MV-4-11 (cell line): ENCODE measurements at regions not wholly inside any gene's neighbourhood (a gene's known extent, or its start where the extent isn't known, plus 50 kb on each side); places are given as distances from the start of the nearest gene placed in this dataset.
A peak's percentile ranks its signal among the peaks of the same experiment; 100 is the strongest.
"Not testable (repeated sequence)": the region's sequence is repeated elsewhere in the genome, so short reads cannot be mapped to it uniquely, and the experiment has no call there.

Source experiments
- DNase-seq: peaks from one replicate; lab custom pipeline; 2025; lab: John Stamatoyannopoulos, UW

GRCh38 chr3:86887876-86888275 lies 103.1 kb downstream of the VGLL3 start:
- DNase-seq, result no peak

- DNase-seq, result no peak
These were observed 110.9 kb downstream of the VGLL3 start for GRCh38 chr3:86880066-86880465.

GRCh38 chr3:86876504-86877181 lies 114.3 kb downstream of the VGLL3 start:
- DNase-seq, result not testable (repeated sequence)

GRCh38 chr3:86874790-86875189 lies 116.2 kb downstream of the VGLL3 start:
- not testable (repeated sequence) for DNase-seq

- no peak for DNase-seq
These were observed 121.4 kb downstream of the VGLL3 start for GRCh38 chr3:86869566-86869965.

GRCh38 chr3:86867982-86868381 lies 123.0 kb downstream of the VGLL3 start:
- no peak for DNase-seq

- no peak for DNase-seq
These were observed 125.4 kb downstream of the VGLL3 start for GRCh38 chr3:86865506-86865905.

- DNase-seq, result no peak
These were observed 134.2 kb downstream of the VGLL3 start for GRCh38 chr3:86856711-86857110.

GRCh38 chr3:86849991-86850390 lies 141.0 kb downstream of the VGLL3 start:
- DNase-seq, result no peak

- DNase-seq, result no peak
These were observed 145.2 kb downstream of the VGLL3 start for GRCh38 chr3:86845726-86846125.

- DNase-seq, result no peak
These were observed 152.0 kb downstream of the VGLL3 start for GRCh38 chr3:86838927-86839326.

- peak; percentile 4 for DNase-seq
These were observed 153.1 kb downstream of the VGLL3 start for GRCh38 chr3:86837871-86838270.

GRCh38 chr3:86830566-86830965 lies 160.4 kb downstream of the VGLL3 start:
- no peak for DNase-seq

- no peak for DNase-seq
These were observed 162.2 kb downstream of the VGLL3 start for GRCh38 chr3:86828751-86829150.

- not testable (repeated sequence) for DNase-seq
These were observed 163.4 kb downstream of the VGLL3 start for GRCh38 chr3:86827582-86827981.

GRCh38 chr3:86826292-86826691 lies 164.7 kb downstream of the VGLL3 start:
- DNase-seq, result no peak

GRCh38 chr3:86815880-86816279 lies 175.1 kb downstream of the VGLL3 start:
- DNase-seq, result no peak

GRCh38 chr3:86814918-86815655 lies 175.9 kb downstream of the VGLL3 start:
- DNase-seq, result no peak

- DNase-seq, result no peak
These were observed 176.6 kb downstream of the VGLL3 start for GRCh38 chr3:86814321-86814720.

- DNase-seq, result no peak
These were observed 189.0 kb downstream of the VGLL3 start for GRCh38 chr3:86801921-86802320.

GRCh38 chr3:86801066-86801465 lies 189.9 kb downstream of the VGLL3 start:
- no peak for DNase-seq

GRCh38 chr3:86800116-86800515 lies 190.8 kb downstream of the VGLL3 start:
- no peak for DNase-seq

GRCh38 chr3:86797946-86798345 lies 193.0 kb downstream of the VGLL3 start:
- DNase-seq, result no peak
